ENCODE measurements at regions not wholly inside any gene's neighbourhood (a gene's known extent, or its start where the extent isn't known, plus 50 kb on each side); places are given as distances from the start of the nearest gene placed in this dataset.

DNA sequence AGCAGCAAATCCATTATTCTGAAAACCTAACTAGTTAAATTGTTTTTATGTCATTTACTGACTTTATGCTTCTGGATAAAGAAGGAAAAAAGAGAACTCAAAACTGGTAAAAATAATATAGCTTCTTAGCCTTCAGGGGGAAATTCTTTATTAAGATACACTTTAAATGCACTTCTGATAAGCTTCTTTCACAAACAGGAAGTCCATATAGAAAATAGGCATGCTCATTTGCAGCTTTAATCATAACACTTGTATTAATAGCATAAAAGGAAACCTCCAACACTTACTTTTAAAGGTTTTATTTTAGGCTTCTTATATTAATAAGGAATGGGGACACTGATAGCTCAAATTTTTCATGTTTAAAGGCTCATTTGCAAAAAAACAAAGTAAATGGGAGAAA lies 538.0 kb upstream of the SLC35B3 start:
- Histone ChIP-seq H3K9me3 (ENCODE audit: control insufficient read depth in 2 of 2, insufficient read depth in 1 of 2, low read length in 1 of 2) (no peaks in the 10 kb centered on the region), H3K36me3 (ENCODE audit: control insufficient read depth in 2 of 2, insufficient read depth in 2 of 2, low read length in 1 of 2) (no peaks in the 10 kb centered on the region), H3K27me3 (ENCODE audit: control insufficient read depth in 2 of 2, insufficient read depth in 1 of 2, low read length in 1 of 2) (no peaks in the 10 kb centered on the region)

DNA sequence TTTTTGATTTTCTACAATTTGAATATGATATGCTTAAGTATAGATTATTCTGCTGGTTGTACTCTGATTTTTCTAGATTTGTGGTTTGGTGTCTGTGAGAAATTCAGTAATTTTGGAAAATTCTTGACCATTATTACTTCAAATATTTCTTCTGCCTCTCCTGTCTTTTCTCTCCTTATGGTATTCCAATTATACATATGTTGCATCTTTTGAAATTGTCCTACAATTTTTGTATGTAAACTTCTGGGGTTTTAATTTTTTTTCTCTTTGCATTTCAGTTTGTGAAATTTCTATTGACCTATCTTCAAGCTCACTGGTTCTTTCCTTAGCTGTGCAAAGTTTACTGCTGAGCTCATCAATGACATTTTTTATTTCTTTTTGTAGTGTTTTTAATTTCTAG lies 534.4 kb upstream of the SLC35B3 start:
- no peaks in the 10 kb centered on the region for H3K4me1 ChIP-seq (ENCODE audit: control insufficient read depth in 2 of 2, insufficient read depth in 2 of 2, low read length in 2 of 2)
- H3K27ac ChIP-seq (ENCODE audit: low read depth in 1 of 2, low read length in 1 of 2) = no peak overlapping the region
- H3K27me3 ChIP-seq (ENCODE audit: control insufficient read depth in 2 of 2, insufficient read depth in 1 of 2, low read length in 1 of 2) = no peaks in the 10 kb centered on the region
- H3K4me3 ChIP-seq (ENCODE audit: low read length in 2 of 2) = no peak overlapping the region
- peaks cover 0 to 6% of the 10 kb centered on the region in 2 donors for H3K9me3 ChIP-seq (ENCODE audit: control insufficient read depth in 2 of 2, insufficient read depth in 1 of 2, low read length in 1 of 2)
- no peaks in the 10 kb centered on the region for H3K36me3 ChIP-seq (ENCODE audit: control insufficient read depth in 2 of 2, insufficient read depth in 2 of 2, low read length in 1 of 2)
- DNase-seq (ENCODE audit: low read depth in 6 of 9, low spot score in 9 of 9) = no peak

More for the DNA sequence above, 538.0 kb upstream of the SLC35B3 start:
- Histone ChIP-seq H3K4me1 (ENCODE audit: control insufficient read depth in 2 of 2, insufficient read depth in 2 of 2, low read length in 2 of 2) (no peaks in the 10 kb centered on the region), H3K4me3 (ENCODE audit: low read length in 2 of 2) (no peak overlapping the region), H3K27ac (ENCODE audit: low read depth in 1 of 2, low read length in 1 of 2) (no peak overlapping the region)
- DNase-seq (ENCODE audit: low read depth in 6 of 9, low spot score in 9 of 9) = no peak

DNA sequence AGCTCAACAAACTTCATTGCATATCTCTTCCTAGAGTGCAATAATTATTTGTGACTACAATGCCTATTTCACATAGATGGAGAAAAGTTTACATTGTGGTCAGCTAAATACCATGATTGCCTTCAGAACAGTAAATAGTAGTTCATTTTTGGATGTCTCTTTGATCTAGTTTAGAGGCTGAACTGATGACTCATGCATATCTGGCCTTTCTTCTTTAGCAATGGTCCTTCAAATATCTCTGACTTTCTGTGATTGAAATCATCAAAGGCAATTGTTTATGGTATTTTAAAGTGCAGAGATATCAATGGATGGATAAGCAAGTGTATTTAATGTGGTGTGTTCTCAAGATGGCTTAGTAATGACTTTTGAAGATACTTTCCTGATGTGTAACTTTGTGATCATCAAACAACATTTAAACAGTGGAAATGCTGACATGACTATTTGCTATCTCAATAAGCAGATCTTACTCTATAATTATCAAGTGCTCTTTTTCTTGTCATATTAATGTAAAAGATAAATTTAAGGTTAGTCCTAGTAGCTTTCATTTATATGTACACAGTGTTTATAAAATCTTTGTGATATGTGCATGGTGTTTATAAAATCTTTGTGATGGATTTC lies 523.7 kb upstream of the SLC35B3 start:
- no peak for DNase-seq (ENCODE audit: low read depth in 6 of 9, low spot score in 9 of 9)
- H3K4me3 ChIP-seq (ENCODE audit: low read length in 2 of 2) = no peak overlapping the region
- H3K9me3 ChIP-seq (ENCODE audit: control insufficient read depth in 2 of 2, insufficient read depth in 1 of 2, low read length in 1 of 2) = no peaks in the 10 kb centered on the region
- no peaks in the 10 kb centered on the region for H3K27me3 ChIP-seq (ENCODE audit: control insufficient read depth in 2 of 2, insufficient read depth in 1 of 2, low read length in 1 of 2)
- H3K27ac ChIP-seq (ENCODE audit: low read depth in 1 of 2, low read length in 1 of 2) = no peak overlapping the region
- no peaks in the 10 kb centered on the region for H3K4me1 ChIP-seq (ENCODE audit: control insufficient read depth in 2 of 2, insufficient read depth in 2 of 2, low read length in 2 of 2)
- no peaks in the 10 kb centered on the region for H3K36me3 ChIP-seq (ENCODE audit: control insufficient read depth in 2 of 2, insufficient read depth in 2 of 2, low read length in 1 of 2)

DNA sequence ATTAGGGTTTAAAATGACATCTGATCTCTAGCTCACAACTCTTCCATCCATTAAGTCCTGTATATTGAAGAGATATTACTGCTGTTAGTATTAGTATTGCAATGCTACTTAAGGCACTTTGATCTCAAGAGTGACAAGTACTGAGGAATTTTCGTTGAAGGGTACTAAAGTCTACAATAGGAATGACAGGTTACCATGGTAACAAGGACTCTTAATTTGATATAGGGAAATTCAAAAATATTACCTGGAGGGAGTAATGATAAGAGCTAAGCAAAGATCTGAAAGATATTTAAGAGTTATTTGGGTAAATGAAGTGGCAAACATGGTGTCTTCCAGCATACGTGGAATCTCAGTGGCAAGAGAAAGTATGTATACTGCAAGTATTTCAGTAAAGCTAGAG lies 518.0 kb upstream of the SLC35B3 start:
- 84% methylated on average over 2 of the region's 2 CpGs for WGBS
- no peaks in the 10 kb centered on the region for H3K36me3 ChIP-seq (ENCODE audit: control insufficient read depth in 2 of 2, insufficient read depth in 2 of 2, low read length in 1 of 2)
- no peak overlapping the region for H3K27ac ChIP-seq (ENCODE audit: low read depth in 1 of 2, low read length in 1 of 2)
- H3K9me3 ChIP-seq (ENCODE audit: control insufficient read depth in 2 of 2, insufficient read depth in 1 of 2, low read length in 1 of 2) = no peaks in the 10 kb centered on the region
- H3K27me3 ChIP-seq (ENCODE audit: control insufficient read depth in 2 of 2, insufficient read depth in 1 of 2, low read length in 1 of 2) = no peaks in the 10 kb centered on the region
- H3K4me3 ChIP-seq (ENCODE audit: low read length in 2 of 2) = no peak overlapping the region
- H3K4me1 ChIP-seq (ENCODE audit: control insufficient read depth in 2 of 2, insufficient read depth in 2 of 2, low read length in 2 of 2) = no peaks in the 10 kb centered on the region
- no peak for DNase-seq (ENCODE audit: low read depth in 6 of 9, low spot score in 9 of 9)

DNA sequence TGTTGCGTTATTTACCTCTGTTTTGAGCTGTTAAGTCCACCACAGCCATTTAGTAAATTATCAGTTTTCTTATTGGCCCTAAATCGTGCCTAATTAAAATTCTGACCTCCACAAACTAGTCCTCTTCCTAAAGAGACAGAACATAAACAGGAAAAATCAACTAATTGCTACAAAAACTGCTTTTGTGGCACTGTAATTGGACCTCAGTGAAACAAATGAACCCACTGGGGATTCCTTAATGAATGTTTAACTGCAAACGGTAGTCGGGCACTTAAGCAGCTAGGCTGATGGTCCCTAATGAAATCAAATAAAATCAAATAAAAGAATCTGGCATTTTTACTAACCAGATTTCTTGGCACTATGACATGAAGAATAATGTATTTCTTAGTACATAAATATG lies 513.4 kb upstream of the SLC35B3 start:
- Histone ChIP-seq H3K27ac (ENCODE audit: low read depth in 1 of 2, low read length in 1 of 2) (no peak overlapping the region), H3K9me3 (ENCODE audit: control insufficient read depth in 2 of 2, insufficient read depth in 1 of 2, low read length in 1 of 2) (no peaks in the 10 kb centered on the region), H3K4me3 (ENCODE audit: low read length in 2 of 2) (no peak overlapping the region), H3K27me3 (ENCODE audit: control insufficient read depth in 2 of 2, insufficient read depth in 1 of 2, low read length in 1 of 2) (no peaks in the 10 kb centered on the region), H3K4me1 (ENCODE audit: control insufficient read depth in 2 of 2, insufficient read depth in 2 of 2, low read length in 2 of 2) (no peaks in the 10 kb centered on the region), H3K36me3 (ENCODE audit: control insufficient read depth in 2 of 2, insufficient read depth in 2 of 2, low read length in 1 of 2) (no peaks in the 10 kb centered on the region)
- no peak for DNase-seq (ENCODE audit: low read depth in 6 of 9, low spot score in 9 of 9)
- WGBS = 81% methylated on average over 4 of the region's 4 CpGs

DNA sequence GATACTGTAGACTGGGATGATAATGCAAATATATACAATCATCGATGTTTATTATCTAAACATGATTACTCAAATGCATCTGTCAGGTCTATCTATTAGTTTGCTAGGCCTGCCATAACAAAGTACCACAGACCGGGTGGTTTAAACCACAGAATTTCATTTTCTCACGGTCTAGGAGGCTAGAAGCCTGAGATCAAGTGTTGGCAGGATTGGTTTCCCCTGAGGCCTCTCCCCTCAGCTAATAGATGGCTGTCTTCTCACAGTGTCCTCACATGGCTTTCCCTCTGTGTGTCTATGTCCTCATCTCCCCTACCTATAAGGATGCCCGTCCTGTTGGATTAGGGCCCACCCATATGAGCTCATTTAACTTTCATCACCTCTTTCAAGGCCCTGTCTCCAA lies 512.6 kb upstream of the SLC35B3 start:
- 89% methylated on average over 4 of the region's 4 CpGs for WGBS
- Histone ChIP-seq H3K27me3 (ENCODE audit: control insufficient read depth in 2 of 2, insufficient read depth in 1 of 2, low read length in 1 of 2) (no peaks in the 10 kb centered on the region), H3K27ac (ENCODE audit: low read depth in 1 of 2, low read length in 1 of 2) (no peak overlapping the region), H3K9me3 (ENCODE audit: control insufficient read depth in 2 of 2, insufficient read depth in 1 of 2, low read length in 1 of 2) (no peaks in the 10 kb centered on the region), H3K4me3 (ENCODE audit: low read length in 2 of 2) (no peak overlapping the region), H3K4me1 (ENCODE audit: control insufficient read depth in 2 of 2, insufficient read depth in 2 of 2, low read length in 2 of 2) (no peaks in the 10 kb centered on the region), H3K36me3 (ENCODE audit: control insufficient read depth in 2 of 2, insufficient read depth in 2 of 2, low read length in 1 of 2) (no peaks in the 10 kb centered on the region)
- DNase-seq (ENCODE audit: low read depth in 6 of 9, low spot score in 9 of 9) = no peak

DNA sequence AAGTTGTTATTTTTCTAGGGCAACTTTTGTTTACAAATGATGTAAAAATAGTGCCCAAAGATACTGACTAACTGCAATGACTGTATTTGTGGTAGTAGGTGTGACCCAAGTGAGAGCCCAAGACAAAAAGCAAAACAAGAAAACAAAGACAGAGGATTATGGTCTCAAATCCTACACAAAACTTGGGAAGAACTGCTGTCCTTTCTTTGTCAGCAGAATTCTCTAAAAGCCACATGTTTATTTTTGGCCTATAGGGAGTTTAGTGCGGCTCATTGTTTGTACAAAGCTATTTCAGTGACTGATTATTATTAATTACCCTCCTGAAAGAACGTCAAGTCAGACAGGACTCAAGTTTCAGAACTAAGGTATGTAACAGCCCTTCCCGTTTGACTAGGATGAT lies 509.2 kb upstream of the SLC35B3 start:
- H3K4me1 ChIP-seq (ENCODE audit: control insufficient read depth in 2 of 2, insufficient read depth in 2 of 2, low read length in 2 of 2) = no peaks in the 10 kb centered on the region
- no peak overlapping the region for H3K4me3 ChIP-seq (ENCODE audit: low read length in 2 of 2)
- 90% methylated on average over 3 of the region's 3 CpGs for WGBS
- no peaks in the 10 kb centered on the region for H3K9me3 ChIP-seq (ENCODE audit: control insufficient read depth in 2 of 2, insufficient read depth in 1 of 2, low read length in 1 of 2)
- H3K27ac ChIP-seq (ENCODE audit: low read depth in 1 of 2, low read length in 1 of 2) = no peak overlapping the region
- no peak for DNase-seq (ENCODE audit: low read depth in 6 of 9, low spot score in 9 of 9)
- H3K27me3 ChIP-seq (ENCODE audit: control insufficient read depth in 2 of 2, insufficient read depth in 1 of 2, low read length in 1 of 2) = no peaks in the 10 kb centered on the region
- H3K36me3 ChIP-seq (ENCODE audit: control insufficient read depth in 2 of 2, insufficient read depth in 2 of 2, low read length in 1 of 2) = no peaks in the 10 kb centered on the region

DNA sequence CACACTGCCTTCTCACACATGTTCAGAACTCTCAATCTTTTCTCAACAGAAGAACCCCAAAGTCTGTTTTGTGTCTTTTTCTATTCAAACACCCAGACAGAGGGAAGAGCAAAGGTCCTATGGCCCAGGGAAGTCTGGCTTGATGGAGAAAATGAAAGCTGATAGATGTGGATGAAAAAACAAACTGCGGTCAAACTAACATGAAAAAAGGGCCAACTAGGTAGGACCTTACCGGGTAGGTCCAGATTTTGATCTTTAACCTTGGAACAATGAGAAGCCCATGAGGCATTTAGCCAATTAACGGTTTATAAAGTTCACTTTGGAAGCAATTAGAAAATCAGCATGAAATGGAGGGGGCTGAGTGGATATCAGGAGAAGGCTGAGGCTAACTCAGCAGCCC lies 507.7 kb upstream of the SLC35B3 start:
- no peaks in the 10 kb centered on the region for H3K36me3 ChIP-seq (ENCODE audit: control insufficient read depth in 2 of 2, insufficient read depth in 2 of 2, low read length in 1 of 2)
- no peak for DNase-seq (ENCODE audit: low read depth in 6 of 9, low spot score in 9 of 9)
- H3K27me3 ChIP-seq (ENCODE audit: control insufficient read depth in 2 of 2, insufficient read depth in 1 of 2, low read length in 1 of 2) = no peaks in the 10 kb centered on the region

DNA sequence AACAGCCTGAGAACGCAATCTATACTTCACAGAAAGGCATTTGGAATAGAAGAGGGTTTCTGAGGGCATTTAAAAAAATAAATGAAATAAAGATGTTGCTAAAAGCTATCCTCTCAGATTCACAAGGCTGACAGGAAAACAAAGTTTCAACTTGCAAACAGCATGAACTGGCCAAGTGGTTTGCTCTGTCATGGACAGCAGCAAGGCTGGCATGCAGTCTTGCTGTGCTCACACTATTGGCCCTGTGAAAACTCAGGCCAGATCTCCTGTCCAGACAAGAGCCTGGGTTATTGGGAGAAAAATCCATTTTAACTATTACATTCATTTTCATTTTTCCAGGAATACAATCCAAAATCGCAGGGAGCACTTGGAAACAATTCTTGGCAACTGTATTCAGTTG lies 506.2 kb upstream of the SLC35B3 start:
- Histone ChIP-seq H3K4me1 (ENCODE audit: control insufficient read depth in 2 of 2, insufficient read depth in 2 of 2, low read length in 2 of 2) (no peaks in the 10 kb centered on the region), H3K27me3 (ENCODE audit: control insufficient read depth in 2 of 2, insufficient read depth in 1 of 2, low read length in 1 of 2) (no peaks in the 10 kb centered on the region), H3K4me3 (ENCODE audit: low read length in 2 of 2) (no peak overlapping the region), H3K27ac (ENCODE audit: low read depth in 1 of 2, low read length in 1 of 2) (no peak overlapping the region), H3K9me3 (ENCODE audit: control insufficient read depth in 2 of 2, insufficient read depth in 1 of 2, low read length in 1 of 2) (no peaks in the 10 kb centered on the region), H3K36me3 (ENCODE audit: control insufficient read depth in 2 of 2, insufficient read depth in 2 of 2, low read length in 1 of 2) (no peaks in the 10 kb centered on the region)
- 81% methylated on average over 2 of the region's 2 CpGs for WGBS
- no peak for DNase-seq (ENCODE audit: low read depth in 6 of 9, low spot score in 9 of 9)

More for the DNA sequence above, 507.7 kb upstream of the SLC35B3 start:
- H3K27ac ChIP-seq (ENCODE audit: low read depth in 1 of 2, low read length in 1 of 2) = no peak overlapping the region
- no peaks in the 10 kb centered on the region for H3K9me3 ChIP-seq (ENCODE audit: control insufficient read depth in 2 of 2, insufficient read depth in 1 of 2, low read length in 1 of 2)
- H3K4me1 ChIP-seq (ENCODE audit: control insufficient read depth in 2 of 2, insufficient read depth in 2 of 2, low read length in 2 of 2) = no peaks in the 10 kb centered on the region
- WGBS = 94% methylated on average over 3 of the region's 3 CpGs
- no peak overlapping the region for H3K4me3 ChIP-seq (ENCODE audit: low read length in 2 of 2)

DNA sequence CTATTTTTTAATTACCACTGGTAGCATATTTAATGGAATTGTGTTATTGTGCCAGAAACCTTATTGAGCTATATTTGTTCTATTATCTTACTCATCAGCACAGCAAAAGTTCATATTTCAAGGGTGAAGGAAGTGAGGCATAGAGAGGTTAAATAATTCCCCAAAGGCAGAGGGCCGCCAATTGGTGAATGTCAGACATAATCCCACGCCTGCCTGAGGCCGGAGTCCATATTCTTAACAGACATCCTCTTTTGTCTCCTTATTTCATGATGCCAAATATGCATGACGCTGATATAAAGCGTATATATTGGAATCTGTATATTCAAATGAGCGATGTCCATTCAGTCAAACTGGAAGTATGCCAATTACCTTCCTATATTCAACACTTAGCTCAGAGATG lies 505.0 kb upstream of the SLC35B3 start:
- no peaks in the 10 kb centered on the region for H3K9me3 ChIP-seq (ENCODE audit: control insufficient read depth in 2 of 2, insufficient read depth in 1 of 2, low read length in 1 of 2)
- no peak overlapping the region for H3K4me3 ChIP-seq (ENCODE audit: low read length in 2 of 2)
- H3K36me3 ChIP-seq (ENCODE audit: control insufficient read depth in 2 of 2, insufficient read depth in 2 of 2, low read length in 1 of 2) = no peaks in the 10 kb centered on the region
- no peak for DNase-seq (ENCODE audit: low read depth in 6 of 9, low spot score in 9 of 9)
- H3K27me3 ChIP-seq (ENCODE audit: control insufficient read depth in 2 of 2, insufficient read depth in 1 of 2, low read length in 1 of 2) = no peaks in the 10 kb centered on the region
- no peaks in the 10 kb centered on the region for H3K4me1 ChIP-seq (ENCODE audit: control insufficient read depth in 2 of 2, insufficient read depth in 2 of 2, low read length in 2 of 2)
- no peak overlapping the region for H3K27ac ChIP-seq (ENCODE audit: low read depth in 1 of 2, low read length in 1 of 2)
- 94% methylated on average over 6 of the region's 6 CpGs for WGBS

Data from thymus (tissue), 11 donors.